GM06990 (cell line): ENCODE measurements at regions not wholly inside any gene's neighbourhood (a gene's known extent, or its start where the extent isn't known, plus 50 kb on each side); places are given as distances from the start of the nearest gene placed in this dataset.

Experiments
- DNase-seq: peaks from one replicate; pipeline ENCODE4 v3.0.0-alpha.2; 2011; ENCODE audit not compliant: insufficient read length; ENCODE audit errors: extremely low read depth
- H3K27me3 ChIP-seq: replicated peaks from 2 replicates; pipeline ENCODE4 v1.6.0; 2011; ENCODE audit warnings: low read length; ENCODE audit not compliant: control insufficient read depth, insufficient read depth
- H3K36me3 ChIP-seq: 2 replicates; pipeline ENCODE4 v1.5.1; 2011; ENCODE audit warnings: low read length; ENCODE audit not compliant: control insufficient read depth, insufficient read depth
- H3K4me3 ChIP-seq: replicated peaks from 2 replicates; pipeline ENCODE4 v1.5.1; 2011; ENCODE audit warnings: low read depth, mild to moderate bottlenecking, control low read depth, low read length
- CTCF ChIP-seq: IDR thresholded peaks from 2 replicates; pipeline ENCODE4 v1.5.1; 2011; ENCODE audit warnings: low read length, control low read depth, mild to moderate bottlenecking, inconsistent platforms; ENCODE audit not compliant: insufficient read depth, poor library complexity, severe bottlenecking

- Histone ChIP-seq H3K27me3 (no peaks in the 10 kb centered on the region), H3K36me3 (no peaks in the 10 kb centered on the region), H3K4me3 (no peak overlapping the region)
- no peak for DNase-seq
- TF ChIP-seq CTCF, result no peak
Measured at GRCh38 chr4:123952530-123953274, 556.1 kb downstream of the SPRY1 start.

GRCh38 chr4:123953566-123953965 is 557.0 kb downstream of the SPRY1 start:
- DNase-seq, result no peak
- TF ChIP-seq CTCF, result no peak
- H3K4me3 ChIP-seq, result no peak overlapping the region
- H3K36me3 ChIP-seq, result no peaks in the 10 kb centered on the region
- H3K27me3 ChIP-seq, result no peaks in the 10 kb centered on the region

GRCh38 chr4:123954220-123954619 is 557.6 kb downstream of the SPRY1 start:
- no peak overlapping the region for H3K4me3 ChIP-seq
- H3K36me3 ChIP-seq, result no peaks in the 10 kb centered on the region
- no peaks in the 10 kb centered on the region for H3K27me3 ChIP-seq
- no peak for DNase-seq
- no peak for TF ChIP-seq CTCF

- Histone ChIP-seq H3K36me3 (no peaks in the 10 kb centered on the region), H3K27me3 (no peaks in the 10 kb centered on the region), H3K4me3 (no peak overlapping the region)
- no peak for DNase-seq
- no peak for TF ChIP-seq CTCF
Measured at GRCh38 chr4:123955167-123955800, 558.7 kb downstream of the SPRY1 start.

- Histone ChIP-seq H3K27me3 (no peaks in the 10 kb centered on the region), H3K36me3 (no peaks in the 10 kb centered on the region), H3K4me3 (no peak overlapping the region)
- DNase-seq, result no peak
- TF ChIP-seq CTCF, result no peak
Measured at GRCh38 chr4:123956204-123956603, 559.6 kb downstream of the SPRY1 start.
